Activated CD4-positive, alpha-beta memory T cell treated with anti-CD3 and anti-CD28 coated beads for 36 hours (primary cell): ENCODE measurements at regions not wholly inside any gene's neighbourhood (a gene's known extent, or its start where the extent isn't known, plus 50 kb on each side); places are given as distances from the start of the nearest gene placed in this dataset.

Experiments
- CTCF ChIA-PET: fragments of 350-600 bp; sonication (Branson Sonifier 250); formaldehyde crosslinking; loops from one replicate; lab custom pipeline; 2021; ENCODE audit warnings: antibody characterized with exemption, inconsistent platforms; lab: Charles Lee
- POLR2A ChIA-PET: fragments of 350-600 bp; sonication (Branson Sonifier 250); formaldehyde crosslinking; loops from one replicate; lab custom pipeline; 2021; ENCODE audit warnings: antibody characterized with exemption; lab: Charles Lee
- DNase-seq: peaks from one replicate; pipeline ENCODE4 v3.0.0-alpha.2; 2020
- H3K27ac Mint-ChIP-seq: one replicate; pipeline ENCODE4 v1.8.0; 2021; ENCODE audit warnings: mixed read lengths
- H3K27me3 Mint-ChIP-seq: one replicate; pipeline ENCODE4 v1.8.0; 2021; ENCODE audit warnings: mixed read lengths
- H3K36me3 Mint-ChIP-seq: one replicate; pipeline ENCODE4 v1.8.0; 2021; ENCODE audit warnings: mixed read lengths
- H3K4me1 Mint-ChIP-seq: one replicate; pipeline ENCODE4 v1.8.0; 2021; ENCODE audit warnings: low read depth, mixed read lengths
- H3K4me3 Mint-ChIP-seq: one replicate; pipeline ENCODE4 v1.8.0; 2021; ENCODE audit warnings: mild to moderate bottlenecking, mixed read lengths
- H3K9me3 Mint-ChIP-seq: one replicate; pipeline ENCODE4 v1.8.0; 2021; ENCODE audit warnings: mixed read lengths
- intact Hi-C: fragments of 100-400 bp; cut with micrococcal nuclease; formaldehyde crosslinking; loops from one replicate; pipeline ENCODE4 v1.15.1; 2023

DNA sequence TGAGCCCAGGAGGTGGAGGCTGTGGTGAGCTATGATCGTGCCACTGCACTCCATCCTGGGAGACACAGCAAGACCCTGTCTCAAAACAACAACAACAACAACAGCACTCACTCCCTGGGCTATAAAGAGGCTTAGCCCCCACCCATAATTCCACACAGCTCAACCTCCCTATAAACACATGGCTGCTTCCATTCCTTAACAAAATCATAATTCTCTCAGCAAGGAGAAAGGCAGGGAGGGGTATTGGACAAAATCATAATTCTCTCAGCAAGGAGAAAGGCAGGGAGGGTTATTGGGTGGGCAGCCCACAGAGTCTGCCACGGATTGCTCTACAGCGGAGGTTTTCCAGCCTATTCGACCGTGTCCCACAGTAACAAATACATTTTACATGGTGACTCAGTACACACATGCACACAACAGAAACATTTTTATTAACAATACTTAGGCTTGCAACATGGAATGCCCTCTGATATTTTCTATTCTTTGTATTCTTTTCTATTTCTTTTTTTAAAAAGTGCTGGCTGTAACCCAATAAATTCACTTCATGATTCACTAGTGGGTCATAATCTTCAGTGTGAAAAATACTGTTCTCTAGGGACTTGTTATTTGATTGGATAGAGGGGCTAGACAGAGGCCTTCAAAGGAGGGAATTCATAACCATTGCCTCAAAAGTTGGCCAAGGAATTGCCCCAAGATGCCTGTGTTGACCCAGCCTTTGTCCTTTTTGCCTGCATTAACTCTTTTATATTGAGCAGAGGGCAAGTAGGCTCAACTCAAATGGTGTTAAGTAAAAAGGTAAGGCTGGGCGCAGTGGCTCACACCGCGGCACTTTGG lies 50.6 kb upstream of the ZMYND8 start:
- Mint-ChIP-seq H3K36me3 (no peaks in the 10 kb centered on the region), H3K9me3 (no peaks in the 10 kb centered on the region), H3K4me3 (no peak overlapping the region), H3K4me1 (peaks cover 9% of the 10 kb centered on the region), H3K27me3 (no peaks in the 10 kb centered on the region), H3K27ac (no peak overlapping the region)
- no peak for DNase-seq
- ChIA-PET CTCF (no interaction called here), POLR2A (no interaction called here)
- intact Hi-C loops, result no loop called here

DNA sequence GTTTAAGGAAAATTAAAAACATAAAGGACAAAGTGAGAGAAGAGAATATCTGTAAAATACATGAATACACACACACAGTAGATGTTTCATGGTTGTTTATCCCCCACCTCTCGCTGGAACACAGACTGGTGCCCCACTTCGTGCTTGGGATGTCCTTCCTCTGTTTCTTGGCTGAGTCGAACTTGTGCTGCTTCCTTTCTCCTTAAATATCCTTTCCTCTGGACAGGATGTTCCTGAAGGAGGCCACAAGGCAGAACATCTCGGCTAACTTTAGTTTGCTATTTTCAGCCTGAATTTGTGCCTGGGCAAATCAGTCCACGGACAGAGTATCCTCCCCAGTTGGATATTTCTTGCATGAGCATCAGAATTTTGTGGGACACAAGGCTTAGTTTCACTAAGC lies 54.7 kb upstream of the ZMYND8 start:
- ChIA-PET POLR2A (interaction anchor here (1.1 kb wide), 1 partner anchor 12 kb away, joined by 3 read pairs; no protein-coding TSS in a partner anchor), CTCF (interaction anchor here (2.4 to 3.2 kb wide), 2 partner anchors 27 to 137 kb away, joined by 10 to 12 read pairs; no protein-coding TSS in a partner anchor)
- Mint-ChIP-seq H3K27me3 (no peaks in the 10 kb centered on the region), H3K36me3 (no peaks in the 10 kb centered on the region), H3K4me3 (peak overlapping the region; percentile 13), H3K9me3 (no peaks in the 10 kb centered on the region), H3K27ac (no peak overlapping the region), H3K4me1 (peaks cover 31% of the 10 kb centered on the region)
- intact Hi-C loops, result no loop called here
- no peak for DNase-seq

DNA sequence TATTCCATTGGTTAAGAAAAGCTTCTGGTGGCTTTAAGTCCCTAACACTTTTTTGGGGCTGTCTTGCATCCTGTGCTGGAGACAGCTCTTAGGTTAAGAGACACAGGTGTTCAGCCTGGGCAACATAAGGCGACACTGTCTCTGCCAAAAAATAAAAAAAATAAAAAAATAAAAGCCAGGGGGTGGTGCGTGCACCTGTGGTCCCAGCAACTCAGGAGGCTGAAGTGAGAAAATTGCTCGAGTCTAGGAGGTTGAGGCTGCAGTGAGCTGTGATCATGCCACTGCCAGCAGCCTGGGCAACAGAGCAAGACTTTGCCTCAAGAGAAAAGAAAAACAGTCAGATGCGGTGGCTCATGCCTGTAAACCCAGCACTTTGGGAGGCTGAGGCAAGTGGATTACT lies 55.6 kb upstream of the ZMYND8 start:
- POLR2A ChIA-PET, result interaction anchor here (0.8 kb wide), 1 partner anchor 90 kb away, joined by 5 read pairs; the partner anchor contains the start of gene NCOA3
- CTCF ChIA-PET, result interaction anchor here (1.4 to 3.5 kb wide), 5 partner anchors 28 to 209 kb away, joined by 5 to 28 read pairs (median 10); partner anchors contain the start of gene NCOA3
- DNase-seq, result no peak
- Mint-ChIP-seq H3K27ac (peak overlapping the region; percentile 95), H3K4me1 (peaks cover 36% of the 10 kb centered on the region), H3K9me3 (no peaks in the 10 kb centered on the region), H3K36me3 (no peaks in the 10 kb centered on the region), H3K27me3 (no peaks in the 10 kb centered on the region), H3K4me3 (no peak overlapping the region)
- intact Hi-C loops, result loop anchor here (2.0 kb wide), 1 partner anchor 55 kb away; the partner anchor contains the start of gene ZMYND8

- CTCF ChIA-PET, result interaction anchor here (0.6 to 3.5 kb wide), 7 partner anchors 10 to 208 kb away, joined by 3 to 28 read pairs (median 5); partner anchors contain the start of gene NCOA3
- no peak for DNase-seq
- H3K4me3 Mint-ChIP-seq, result peak overlapping the region; percentile 47
Observed at GRCh38 chr20:47413189-47413588, 56.7 kb upstream of the ZMYND8 start.

DNA sequence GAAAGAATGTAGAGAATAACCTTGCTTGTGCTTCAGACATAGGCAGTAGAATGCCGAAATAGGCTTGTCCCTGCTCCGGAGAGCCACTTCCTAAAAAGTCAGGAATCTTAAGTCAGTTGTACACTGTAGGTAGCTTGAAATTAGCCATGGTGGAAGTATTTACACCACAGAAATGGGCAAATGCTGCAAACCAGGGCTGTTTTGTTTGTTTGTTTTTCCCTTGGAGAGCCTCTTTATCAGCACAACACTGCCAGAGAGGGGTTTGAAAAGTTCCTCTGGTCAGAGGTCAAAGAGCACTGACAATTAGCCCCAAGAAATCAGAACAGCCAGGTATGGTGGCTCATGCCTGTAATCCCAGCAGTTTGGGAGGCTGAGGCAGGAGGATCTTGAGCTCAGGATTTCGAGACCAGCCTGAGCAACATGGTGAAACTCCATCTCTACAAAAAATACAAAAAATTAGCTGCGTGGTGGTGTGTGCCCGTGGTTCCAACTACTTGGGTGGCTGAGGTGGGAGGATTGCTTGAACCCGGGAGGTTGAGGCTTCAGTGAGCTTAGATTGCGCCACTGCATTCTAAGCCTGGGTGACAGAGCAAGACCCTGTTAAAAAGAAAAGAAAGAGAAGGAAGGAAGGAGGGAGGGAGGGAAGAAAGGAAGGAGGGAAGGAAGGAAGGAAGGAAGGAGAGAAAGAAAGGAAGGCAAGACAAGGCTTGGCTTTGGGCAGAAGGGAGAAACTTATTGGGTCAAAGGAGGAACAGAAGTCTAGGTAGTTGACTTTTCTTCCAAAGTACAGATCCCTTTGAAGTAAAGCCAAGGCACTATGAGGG lies 61.0 kb upstream of the ZMYND8 start:
- Mint-ChIP-seq H3K27ac (no peak overlapping the region), H3K4me3 (no peak overlapping the region), H3K27me3 (no peaks in the 10 kb centered on the region), H3K9me3 (no peaks in the 10 kb centered on the region), H3K36me3 (no peaks in the 10 kb centered on the region), H3K4me1 (peaks cover 29% of the 10 kb centered on the region)
- ChIA-PET POLR2A (interaction anchor here (0.7 kb wide), 1 partner anchor 1863 kb away, joined by 3 read pairs; no protein-coding TSS in a partner anchor), CTCF (no interaction called here)
- DNase-seq, result no peak
- intact Hi-C loops, result no loop called here

More at GRCh38 chr20:47413189-47413588, 56.7 kb upstream of the ZMYND8 start:
- Mint-ChIP-seq H3K27ac (peak overlapping the region; percentile 95), H3K36me3 (no peaks in the 10 kb centered on the region), H3K4me1 (peaks cover 39% of the 10 kb centered on the region), H3K9me3 (no peaks in the 10 kb centered on the region), H3K27me3 (no peaks in the 10 kb centered on the region)
- POLR2A ChIA-PET, result interaction anchor here (0.5 kb wide), 1 partner anchor 1211 kb away, joined by 3 read pairs; no protein-coding TSS in a partner anchor
- intact Hi-C loops, result loop anchor here (2.0 kb wide), 1 partner anchor 56 kb away; the partner anchor contains the start of gene ZMYND8

- Mint-ChIP-seq H3K9me3 (no peaks in the 10 kb centered on the region), H3K4me3 (no peak overlapping the region), H3K27ac (no peak overlapping the region), H3K4me1 (peaks cover 22% of the 10 kb centered on the region), H3K36me3 (no peaks in the 10 kb centered on the region), H3K27me3 (no peaks in the 10 kb centered on the region)
- ChIA-PET POLR2A (no interaction called here), CTCF (no interaction called here)
- DNase-seq, result no peak
- intact Hi-C loops, result no loop called here
Observed at GRCh38 chr20:47418069-47418757, 61.7 kb upstream of the ZMYND8 start.

DNA sequence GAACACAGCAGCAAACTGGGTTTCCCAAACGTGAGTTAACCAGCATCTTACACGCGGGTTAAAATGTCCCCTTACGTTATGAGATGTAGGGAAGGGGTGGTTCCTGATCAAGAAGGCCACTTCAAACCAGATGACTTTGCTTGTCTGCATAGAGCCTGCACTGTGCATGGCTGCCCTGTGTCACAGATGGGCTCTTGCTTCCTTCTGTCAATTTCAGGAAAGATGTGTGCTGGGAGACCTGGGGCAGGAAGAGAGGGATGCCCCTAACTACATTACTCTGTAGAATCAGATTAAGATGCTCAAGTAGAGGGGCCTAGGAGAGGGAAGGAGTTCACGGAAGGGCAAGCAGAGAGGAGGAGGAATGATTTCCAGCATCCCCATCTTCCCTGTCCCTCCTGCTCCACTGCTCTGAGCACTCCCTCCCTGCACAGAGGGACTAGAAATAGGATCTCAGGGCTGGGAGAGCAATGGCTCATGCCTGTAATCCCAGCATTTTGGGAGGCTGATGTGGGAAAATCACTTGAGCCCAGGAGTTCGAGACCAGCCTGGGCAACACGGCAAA lies 63.5 kb upstream of the ZMYND8 start:
- Mint-ChIP-seq H3K4me3 (no peak overlapping the region), H3K36me3 (no peaks in the 10 kb centered on the region), H3K27ac (no peak overlapping the region), H3K4me1 (peaks cover 17% of the 10 kb centered on the region), H3K9me3 (no peaks in the 10 kb centered on the region), H3K27me3 (no peaks in the 10 kb centered on the region)
- CTCF ChIA-PET, result no interaction called here
- no peak for DNase-seq
- POLR2A ChIA-PET, result interaction anchor here (0.7 kb wide), 1 partner anchor 101 kb away, joined by 5 read pairs; no protein-coding TSS in a partner anchor
- intact Hi-C loops, result no loop called here

DNA sequence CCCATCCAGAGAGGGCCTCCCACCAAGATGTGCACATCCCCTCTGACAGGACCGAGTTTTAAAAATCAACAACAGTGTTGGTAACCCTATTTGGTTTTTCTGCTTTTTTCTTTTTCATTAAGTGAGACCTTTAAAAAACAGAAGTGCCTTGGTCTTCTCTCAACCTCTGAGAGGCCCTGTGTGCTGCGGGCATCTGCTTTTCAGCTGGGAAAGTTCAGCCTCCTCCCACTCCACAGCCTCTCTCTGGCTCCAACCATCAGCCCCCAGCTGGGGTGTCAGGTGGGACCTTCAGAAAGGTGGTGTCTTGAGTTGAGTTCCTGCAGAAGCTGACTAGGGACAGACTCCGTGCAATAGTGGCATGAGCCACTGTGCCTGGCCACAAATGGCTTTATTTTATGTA lies 64.6 kb upstream of the ZMYND8 start:
- H3K9me3 Mint-ChIP-seq, result no peaks in the 10 kb centered on the region
- POLR2A ChIA-PET, result no interaction called here
- no peak overlapping the region for H3K4me3 Mint-ChIP-seq
- intact Hi-C loops, result no loop called here
- no peak overlapping the region for H3K27ac Mint-ChIP-seq
- no peaks in the 10 kb centered on the region for H3K27me3 Mint-ChIP-seq
- peaks cover 9% of the 10 kb centered on the region for H3K4me1 Mint-ChIP-seq
- DNase-seq, result no peak
- CTCF ChIA-PET, result no interaction called here
- H3K36me3 Mint-ChIP-seq, result no peaks in the 10 kb centered on the region

DNA sequence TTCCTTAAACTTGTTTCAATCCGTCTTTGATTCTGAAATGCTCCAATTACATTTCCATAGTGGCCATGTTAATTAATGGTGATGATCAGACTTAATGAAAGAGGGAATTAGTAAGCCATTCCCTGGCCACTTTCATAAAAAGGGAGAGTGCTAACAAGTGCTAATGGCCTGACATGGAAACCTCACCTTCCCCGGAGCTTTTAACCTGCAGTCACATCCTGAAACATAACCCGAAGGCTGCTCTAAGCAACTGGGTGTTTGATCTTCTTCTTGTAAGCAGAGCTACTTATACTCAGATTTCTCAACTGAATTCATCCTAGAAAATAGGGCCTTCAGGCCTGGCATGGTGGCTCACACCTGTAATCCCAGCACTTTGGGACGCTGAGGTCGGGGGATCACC lies 67.1 kb upstream of the ZMYND8 start:
- peaks cover 11% of the 10 kb centered on the region for H3K9me3 Mint-ChIP-seq
- POLR2A ChIA-PET, result no interaction called here
- no peak overlapping the region for H3K27ac Mint-ChIP-seq
- intact Hi-C loops, result no loop called here
- no peaks in the 10 kb centered on the region for H3K4me1 Mint-ChIP-seq
- no peaks in the 10 kb centered on the region for H3K27me3 Mint-ChIP-seq
- H3K4me3 Mint-ChIP-seq, result no peak overlapping the region
- CTCF ChIA-PET, result interaction anchor here (1.0 kb wide), 1 partner anchor 10 kb away, joined by 3 read pairs; no protein-coding TSS in a partner anchor
- DNase-seq, result no peak
- H3K36me3 Mint-ChIP-seq, result peaks cover 9% of the 10 kb centered on the region

- Mint-ChIP-seq H3K4me3 (no peak overlapping the region), H3K27ac (no peak overlapping the region), H3K27me3 (no peaks in the 10 kb centered on the region), H3K36me3 (peaks cover 9% of the 10 kb centered on the region), H3K9me3 (peaks cover 11% of the 10 kb centered on the region), H3K4me1 (no peaks in the 10 kb centered on the region)
- intact Hi-C loops, result no loop called here
- ChIA-PET CTCF (no interaction called here), POLR2A (no interaction called here)
- no peak for DNase-seq
Observed at GRCh38 chr20:47427067-47427466, 70.6 kb upstream of the ZMYND8 start.

DNA sequence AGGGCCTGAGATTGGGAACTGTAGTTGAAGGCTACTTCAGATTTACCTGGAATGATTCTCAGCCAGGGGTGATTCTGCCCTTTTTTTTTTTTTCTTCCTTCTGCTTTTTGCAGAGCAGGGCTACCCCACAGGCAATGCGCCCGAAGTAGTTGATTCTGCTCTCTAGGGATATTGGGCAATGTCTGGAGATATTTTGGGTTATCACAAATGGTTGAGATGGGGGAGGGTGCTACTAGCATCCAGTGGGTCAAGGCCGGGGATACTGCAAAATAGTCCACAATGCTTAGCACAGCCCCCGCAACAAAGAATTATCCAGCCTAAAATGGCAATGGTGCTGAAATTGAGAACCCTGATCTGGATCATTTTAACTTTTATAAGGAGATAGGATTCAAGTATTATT lies 71.2 kb upstream of the ZMYND8 start:
- H3K4me3 Mint-ChIP-seq, result no peak overlapping the region
- no peak for DNase-seq
- H3K36me3 Mint-ChIP-seq, result peaks cover 9% of the 10 kb centered on the region
- H3K27me3 Mint-ChIP-seq, result no peaks in the 10 kb centered on the region
- ChIA-PET POLR2A (no interaction called here), CTCF (no interaction called here)
- intact Hi-C loops, result no loop called here
- H3K4me1 Mint-ChIP-seq, result no peaks in the 10 kb centered on the region
- H3K9me3 Mint-ChIP-seq, result peaks cover 11% of the 10 kb centered on the region
- no peak overlapping the region for H3K27ac Mint-ChIP-seq
